ENCODE measurements at regions not wholly inside any gene's neighbourhood (a gene's known extent, or its start where the extent isn't known, plus 50 kb on each side); places are given as distances from the start of the nearest gene placed in this dataset.

DNA sequence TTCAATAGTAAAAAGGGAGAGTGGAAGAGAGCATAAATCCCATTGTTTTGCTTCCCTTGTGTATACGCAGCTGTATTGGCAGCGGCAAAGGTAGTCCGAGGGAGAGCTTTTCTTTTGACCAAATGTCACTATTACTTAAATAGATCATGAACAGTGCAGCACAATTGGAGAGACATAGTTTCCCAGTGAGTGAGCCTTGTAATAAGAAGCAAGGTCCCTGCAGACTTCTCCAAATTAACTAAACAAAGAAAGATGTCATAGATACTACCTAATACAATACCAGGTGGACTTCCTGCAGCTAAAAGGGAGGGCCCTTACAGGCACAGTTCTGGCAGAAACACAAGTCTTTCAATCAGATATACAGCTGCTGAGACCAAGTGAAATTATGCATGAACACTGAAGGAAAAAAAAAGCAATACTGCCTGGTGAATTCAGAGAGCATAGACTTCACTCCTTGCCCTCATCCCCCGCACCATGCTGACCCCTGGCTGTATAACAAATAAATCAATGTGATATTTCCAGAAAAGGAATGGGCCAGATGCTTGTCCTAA lies 404.7 kb upstream of the CDH2 start:
- TF ChIP-seq POLR2A (IDR thresholded peaks at IDR 0.05; ENCODE audit: low read length) (no peak), GATA1 (IDR thresholded peaks at IDR 0.05; ENCODE audit: low read depth, low read length) (no peak)

All from erythroblast (primary cell).